GM19328 (cell line): ENCODE measurements at regions not wholly inside any gene's neighbourhood (a gene's known extent, or its start where the extent isn't known, plus 50 kb on each side); places are given as distances from the start of the nearest gene placed in this dataset.

Experiments used
- ATAC-seq: cut with Tn5 transposase; IDR thresholded peaks from one replicate; pipeline ENCODE4 v1.9.1; 2021; ENCODE audit warnings: mild to moderate bottlenecking, moderate library complexity; ENCODE audit not compliant: unreplicated experiment

DNA sequence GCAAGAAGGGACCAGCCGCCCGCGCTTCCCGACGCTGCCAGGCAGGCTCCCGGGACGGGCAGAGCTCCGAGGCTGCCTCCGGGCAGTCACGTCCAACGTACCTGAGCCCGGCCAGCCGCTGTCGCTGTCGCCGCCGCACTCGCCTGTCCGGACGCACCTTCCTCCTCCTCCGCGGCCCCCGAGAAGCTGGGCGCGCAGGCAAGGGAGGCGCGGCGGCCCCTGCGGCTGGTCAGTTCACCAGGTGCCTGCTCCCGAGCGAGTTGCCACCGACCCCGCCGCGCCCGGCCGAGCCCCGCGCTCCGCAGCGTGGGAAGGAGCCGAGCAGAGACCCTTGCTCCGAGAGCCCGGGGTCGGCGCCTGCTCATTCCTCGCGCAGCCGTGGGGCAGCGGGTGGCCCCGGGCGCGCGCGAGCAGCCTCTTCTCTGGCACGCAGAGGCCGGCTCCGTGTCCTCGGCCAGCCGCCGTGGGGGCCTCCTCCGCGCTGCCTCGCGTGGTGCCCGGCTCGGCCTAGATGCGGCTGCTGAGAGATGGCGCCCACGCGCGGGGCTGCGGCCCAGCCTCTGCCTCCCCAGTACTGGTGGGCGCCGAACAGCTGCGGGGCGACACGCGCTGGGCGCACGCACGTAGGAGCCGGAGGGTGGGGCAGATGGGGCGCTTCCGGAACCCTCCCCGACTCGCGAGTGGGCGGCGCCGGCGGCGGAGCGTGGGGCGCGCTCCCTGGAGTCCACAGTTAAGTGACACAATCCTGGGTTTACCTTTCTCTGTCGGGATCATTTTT is 419.4 kb downstream of the UQCRFS1 start:
- no peak for ATAC-seq

DNA sequence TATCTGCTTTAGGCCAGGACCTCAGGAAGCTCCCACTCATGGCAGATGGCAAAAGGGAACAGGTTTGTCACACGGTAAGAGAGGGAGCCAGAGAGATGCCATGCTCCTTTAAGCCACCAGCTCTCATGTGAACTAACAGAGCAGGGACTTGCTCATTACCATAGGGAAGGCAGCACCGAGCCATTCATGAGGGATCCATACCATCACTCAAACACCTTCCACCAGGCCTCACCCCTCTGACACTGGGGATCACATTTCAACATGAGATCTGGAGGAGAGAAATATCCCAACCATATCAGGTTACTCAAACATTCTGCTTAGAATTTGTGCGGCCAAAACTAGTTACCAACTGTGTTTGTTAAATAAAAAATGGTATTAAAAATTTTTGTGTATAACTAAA is 427.0 kb downstream of the UQCRFS1 start:
- ATAC-seq: no peak

DNA sequence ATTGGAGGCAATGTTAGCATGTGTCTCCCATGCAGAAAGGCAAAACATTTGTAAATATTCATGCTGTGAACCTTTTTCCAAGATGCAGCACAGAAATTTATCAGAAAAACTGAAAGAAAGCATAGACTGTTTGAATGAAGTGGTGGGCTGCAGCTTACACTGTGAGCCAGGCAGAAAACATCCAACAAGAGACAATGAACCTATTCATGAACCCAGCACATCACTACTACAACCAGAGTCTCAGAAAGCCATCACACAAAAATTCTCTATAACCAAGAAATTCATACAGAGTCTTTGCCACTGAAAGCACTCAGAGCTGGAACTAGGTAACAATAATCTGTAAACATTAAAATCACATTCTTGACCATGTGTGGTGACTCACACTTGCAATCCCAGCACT is 448.9 kb downstream of the UQCRFS1 start:
- ATAC-seq: no peak

DNA sequence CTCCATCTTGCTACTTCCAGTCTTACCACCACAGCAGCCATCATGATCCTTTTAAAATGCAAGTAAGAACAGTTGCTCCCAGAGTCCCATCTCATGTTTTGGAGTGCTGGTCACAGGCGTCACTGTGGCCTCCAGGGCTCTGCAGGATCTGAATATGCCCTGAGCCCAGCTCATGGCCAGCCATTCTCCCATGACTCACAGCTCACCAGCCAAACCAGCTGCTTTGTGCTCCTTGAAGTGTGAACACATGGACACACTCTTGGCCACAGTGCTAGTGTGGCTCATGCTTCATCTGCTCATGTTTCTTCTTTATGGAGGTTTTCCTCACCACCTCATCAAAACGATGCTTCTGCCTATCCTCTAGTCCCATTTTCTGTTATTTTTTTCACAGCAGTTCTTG is 466.5 kb downstream of the UQCRFS1 start:
- no peak for ATAC-seq

DNA sequence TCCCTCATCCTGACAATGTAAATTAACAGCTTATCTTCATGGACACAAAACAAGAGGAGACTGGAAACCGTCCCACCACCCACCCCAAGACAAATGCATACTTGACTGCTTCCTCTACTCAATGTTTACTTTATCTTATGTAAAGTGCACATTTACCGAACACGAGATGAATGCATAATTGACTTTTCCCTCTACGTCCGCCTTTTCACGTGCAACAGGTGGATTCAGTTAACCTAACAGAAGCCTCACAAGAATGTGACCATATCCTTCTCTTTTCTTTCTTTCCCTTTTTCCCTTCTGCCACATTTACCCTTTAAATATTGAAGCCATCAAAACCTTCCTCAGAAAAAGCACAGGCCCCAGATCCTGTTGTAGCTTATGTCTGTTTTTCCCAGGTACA is 468.0 kb downstream of the UQCRFS1 start:
- no peak for ATAC-seq

DNA sequence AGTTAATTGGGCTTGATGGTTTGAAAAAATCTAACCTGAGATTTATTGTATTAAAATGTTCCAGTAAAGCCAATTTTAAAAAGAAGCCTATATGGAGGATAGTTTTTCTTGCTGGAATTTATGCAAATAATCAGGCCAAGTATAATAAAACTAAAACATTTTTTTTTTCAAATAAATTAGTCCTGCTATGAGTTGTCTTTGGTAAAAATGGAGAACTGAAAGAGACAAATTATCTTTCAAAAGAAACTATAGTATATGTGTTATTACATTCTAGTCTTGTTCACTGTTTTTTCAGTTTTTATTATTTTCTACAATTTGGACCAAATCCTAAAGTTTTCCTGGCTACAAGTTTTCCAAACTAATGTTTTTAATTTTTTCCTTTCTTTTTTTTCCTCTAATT is 468.9 kb downstream of the UQCRFS1 start:
- no peak for ATAC-seq

DNA sequence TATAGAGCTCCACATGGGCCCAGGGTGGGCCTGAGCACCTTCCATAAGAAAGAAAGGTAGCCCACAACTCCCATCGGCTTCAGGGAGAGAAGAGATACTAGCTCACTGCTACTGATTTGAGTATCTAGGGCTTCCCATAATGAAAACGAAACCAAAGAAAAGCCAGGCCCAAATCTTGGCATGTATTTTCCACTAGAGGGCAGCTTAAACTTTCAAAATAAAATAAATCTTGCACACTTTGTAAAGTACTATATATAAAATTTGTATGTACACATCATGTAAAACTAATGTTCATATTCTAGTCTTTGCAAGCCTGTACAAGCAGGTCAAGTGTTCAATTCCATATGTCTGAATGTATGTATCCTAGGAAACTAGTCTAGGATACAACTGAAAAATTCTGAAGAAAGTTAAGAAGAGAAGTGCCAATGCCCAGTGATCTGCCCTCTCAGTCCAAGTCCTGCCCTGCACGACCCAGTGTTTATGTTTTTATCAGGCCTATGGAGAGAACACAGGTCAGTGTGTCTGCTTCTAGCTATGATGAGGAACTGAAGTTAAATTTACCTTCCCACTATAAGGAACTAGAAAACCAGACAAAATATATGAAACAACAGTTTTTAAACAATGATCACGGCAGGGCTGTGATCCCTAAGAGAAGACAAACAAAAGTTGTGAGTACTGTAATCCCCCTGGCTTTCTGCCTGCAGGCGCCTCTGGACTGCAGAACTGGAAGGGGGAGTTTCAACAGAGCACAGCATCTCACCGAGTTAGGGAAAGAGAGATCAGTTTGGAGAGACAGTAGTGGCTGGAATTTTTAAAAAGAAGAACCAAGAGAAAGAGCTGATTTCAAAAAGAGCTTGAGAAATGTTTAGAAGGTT is 475.7 kb downstream of the UQCRFS1 start:
- ATAC-seq: no peak

DNA sequence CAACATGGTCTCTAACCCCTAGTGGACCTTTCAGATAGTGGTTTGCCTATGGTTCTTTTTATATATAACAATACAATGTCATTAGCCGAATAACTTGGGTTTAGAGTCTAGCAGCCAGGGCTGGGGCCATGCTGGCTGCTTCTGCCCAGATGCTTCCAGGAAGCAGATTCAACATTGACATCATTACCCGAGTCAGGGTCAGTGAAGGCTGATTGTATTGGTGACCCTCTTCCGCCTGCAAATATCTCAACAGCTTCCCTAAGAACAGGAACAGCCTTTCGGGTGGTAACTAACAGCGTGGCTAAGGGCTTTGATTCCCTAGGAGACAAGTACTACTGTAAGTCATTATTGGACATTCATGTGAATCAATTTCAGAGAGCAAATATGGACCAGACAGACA is 476.4 kb downstream of the UQCRFS1 start:
- no peak for ATAC-seq

DNA sequence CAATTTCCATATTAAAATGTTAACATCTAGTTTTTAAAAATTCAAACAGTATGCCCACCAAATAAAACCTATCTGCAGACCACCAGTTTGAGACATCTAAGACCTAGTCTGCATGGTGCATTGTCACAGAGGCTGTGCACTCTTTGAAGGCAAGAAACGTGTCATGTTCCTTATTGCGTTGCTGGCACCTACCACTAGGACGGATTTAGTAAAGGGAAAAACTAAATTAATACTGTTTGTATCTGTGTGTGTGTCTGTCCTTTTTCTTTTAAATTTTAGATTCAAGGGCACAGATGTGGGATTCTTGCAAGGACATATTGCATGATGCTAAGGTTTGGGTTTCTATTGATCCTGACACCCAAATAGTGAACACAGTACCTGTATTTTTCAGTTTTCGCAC is 481.4 kb downstream of the UQCRFS1 start:
- no peak for ATAC-seq

DNA sequence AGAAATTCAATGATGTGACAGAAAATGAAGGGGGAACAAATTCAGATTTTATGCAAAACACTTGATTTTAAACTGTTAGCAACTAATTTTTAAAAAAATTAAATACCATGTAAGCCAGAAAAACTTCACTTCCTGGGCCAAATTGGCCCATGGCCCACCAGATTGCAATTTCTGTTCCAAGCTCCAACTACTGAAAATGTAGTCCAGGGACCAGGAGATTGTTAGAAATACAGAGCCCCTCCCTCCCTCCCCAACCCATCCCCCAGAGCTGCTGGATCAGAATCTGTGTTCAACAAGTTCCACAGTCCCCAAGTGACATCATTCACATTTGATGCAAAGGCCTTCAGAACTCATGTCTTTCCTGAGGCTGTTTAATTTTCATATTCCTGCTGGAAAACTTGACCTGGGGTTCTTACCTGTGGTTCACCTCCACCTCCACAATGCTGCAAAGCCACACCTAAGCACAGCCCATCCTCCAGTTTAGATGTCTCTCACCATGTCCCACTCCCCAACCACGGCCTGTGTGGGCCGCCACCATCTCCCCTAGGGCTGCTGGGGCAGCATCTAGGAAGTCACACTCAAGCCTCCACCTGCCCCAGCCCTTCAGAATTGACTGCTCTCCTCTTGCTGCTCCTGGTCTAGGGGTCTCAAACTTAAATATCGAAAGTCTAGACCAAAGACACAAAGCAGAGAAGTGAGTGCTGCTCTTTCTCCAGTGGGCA is 482.0 kb downstream of the UQCRFS1 start:
- no peak for ATAC-seq

DNA sequence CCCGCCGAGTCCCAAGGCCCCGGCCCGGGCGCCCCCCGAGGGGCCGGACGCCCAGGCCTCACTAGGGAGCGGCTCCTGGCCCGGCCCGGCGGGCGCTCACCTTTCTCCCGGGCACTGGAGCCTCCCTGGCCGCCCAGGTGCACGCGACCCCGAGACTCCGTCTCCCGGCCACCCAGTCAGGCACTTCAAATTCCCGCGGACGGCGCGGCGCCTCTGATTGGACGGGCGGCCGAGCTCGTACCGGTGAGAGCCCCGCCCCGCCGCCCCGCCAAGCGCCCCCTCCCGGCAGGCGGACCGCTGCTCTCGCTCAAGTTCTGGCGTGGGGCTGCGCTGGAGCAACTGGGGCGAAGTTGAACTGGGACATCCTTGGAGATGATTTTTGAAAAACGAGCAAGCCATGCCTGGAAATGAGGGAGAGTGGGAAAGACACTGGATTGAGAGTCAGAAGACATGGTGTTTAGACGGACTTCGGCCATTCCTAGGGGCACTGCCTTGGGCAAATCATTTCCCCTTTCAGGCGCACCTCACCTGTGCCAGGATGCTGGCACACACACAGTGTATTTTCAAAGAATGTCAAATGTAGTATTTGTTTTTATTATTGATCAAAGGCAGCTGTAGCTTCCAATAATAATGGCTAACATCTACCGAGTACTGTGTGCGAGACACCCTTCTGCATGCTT is 485.3 kb downstream of the UQCRFS1 start:
- ATAC-seq: no peak

DNA sequence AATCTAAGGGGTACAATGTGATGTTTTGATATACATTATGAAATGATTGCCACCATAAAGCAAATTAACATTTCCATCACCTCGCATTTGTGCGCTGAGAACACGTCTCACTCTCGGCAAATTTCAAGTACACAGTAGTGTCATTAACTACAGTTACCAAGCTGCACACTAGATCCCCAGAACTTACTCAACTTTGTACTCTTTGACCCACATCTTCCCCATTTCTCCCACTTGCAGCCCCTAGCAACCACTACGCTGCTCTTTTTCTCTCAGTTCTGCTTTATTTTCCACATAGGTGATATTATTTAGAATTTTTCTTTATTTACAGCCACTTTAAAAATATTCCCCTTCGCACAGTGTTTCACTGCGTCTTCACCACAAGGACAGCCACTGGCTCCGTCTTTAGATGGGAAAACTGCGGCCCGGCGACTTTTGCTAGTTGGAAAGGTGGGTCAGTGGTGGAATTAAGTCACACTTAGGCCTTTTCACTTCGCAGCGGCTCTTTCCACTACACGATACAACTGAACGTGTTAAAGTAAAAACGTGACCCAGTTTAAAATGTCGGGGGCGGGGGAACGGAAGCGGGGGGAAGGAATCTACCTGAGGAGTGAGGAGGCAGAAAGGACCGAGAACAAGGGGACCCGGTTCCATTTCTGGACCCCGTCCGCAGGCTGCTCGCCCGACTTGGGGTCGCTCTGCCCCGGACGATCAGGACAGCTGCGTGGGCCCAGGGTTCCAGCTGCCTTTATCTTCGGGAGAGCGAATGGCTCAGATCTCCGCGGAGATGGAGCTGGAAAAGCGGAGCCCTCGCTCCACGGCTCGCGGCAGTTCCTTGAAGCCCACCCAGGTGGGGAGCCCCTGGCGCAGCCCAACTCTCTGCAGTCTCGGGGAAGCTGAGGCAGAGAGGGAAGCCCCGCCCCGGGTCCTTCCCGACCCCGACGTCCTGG is 486.1 kb downstream of the UQCRFS1 start:
- ATAC-seq: no peak

DNA sequence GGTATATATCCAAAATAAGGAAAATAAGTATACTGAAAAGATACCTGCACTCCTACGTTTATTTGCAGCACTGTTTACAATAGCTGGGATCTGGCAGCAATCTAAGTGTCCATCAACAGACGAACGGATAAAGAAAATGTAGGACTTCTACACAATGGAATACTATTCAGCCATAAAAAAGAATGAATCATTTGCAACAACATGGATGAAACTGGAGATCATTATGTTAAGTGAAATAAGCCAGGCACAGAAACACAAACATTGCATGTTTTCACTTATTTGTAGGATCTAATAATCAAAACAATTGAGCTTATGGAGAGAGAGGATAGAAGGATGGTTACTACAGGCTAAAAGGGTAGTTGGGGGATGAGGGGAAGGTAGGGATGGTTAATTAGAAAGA is 494.0 kb downstream of the UQCRFS1 start:
- ATAC-seq: no peak

DNA sequence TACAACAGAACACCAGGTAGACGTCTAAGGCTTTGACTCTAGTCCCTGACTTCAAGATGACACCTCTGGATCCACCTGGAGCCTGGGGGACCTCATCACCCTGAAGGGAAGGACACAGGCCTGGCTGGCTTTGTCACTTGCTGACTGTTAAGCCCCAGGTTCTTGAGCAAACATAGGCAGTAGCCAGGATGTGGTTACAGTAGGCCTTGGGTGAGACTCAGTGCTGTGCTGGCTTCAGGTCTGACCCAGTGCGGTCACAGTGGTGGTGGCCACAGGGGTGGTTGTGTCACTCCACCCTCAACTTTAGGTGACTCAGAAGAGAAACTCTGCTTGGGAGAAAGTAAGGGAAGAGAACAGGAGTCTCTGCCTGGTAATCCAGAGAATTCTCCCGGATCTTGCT is 497.8 kb downstream of the UQCRFS1 start:
- no peak for ATAC-seq

DNA sequence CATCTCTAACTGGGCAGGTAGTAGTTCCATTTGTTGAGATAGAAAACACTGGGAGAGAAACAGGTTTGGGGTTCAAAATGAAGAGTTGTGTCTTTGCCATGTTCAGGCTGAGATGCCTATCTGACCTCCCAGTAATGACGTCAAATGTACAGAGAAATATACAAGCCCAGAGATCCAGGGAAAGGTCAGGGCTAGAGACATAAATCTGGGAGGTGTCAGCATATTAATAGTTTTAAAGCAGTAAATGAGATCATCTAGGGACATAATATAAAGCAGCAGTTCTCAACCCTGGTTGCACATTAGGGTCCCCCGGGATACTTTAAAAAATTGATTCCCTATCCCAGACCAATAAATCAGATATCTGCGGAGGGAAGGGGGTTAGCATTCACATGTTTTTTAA is 501.5 kb downstream of the UQCRFS1 start:
- no peak for ATAC-seq

DNA sequence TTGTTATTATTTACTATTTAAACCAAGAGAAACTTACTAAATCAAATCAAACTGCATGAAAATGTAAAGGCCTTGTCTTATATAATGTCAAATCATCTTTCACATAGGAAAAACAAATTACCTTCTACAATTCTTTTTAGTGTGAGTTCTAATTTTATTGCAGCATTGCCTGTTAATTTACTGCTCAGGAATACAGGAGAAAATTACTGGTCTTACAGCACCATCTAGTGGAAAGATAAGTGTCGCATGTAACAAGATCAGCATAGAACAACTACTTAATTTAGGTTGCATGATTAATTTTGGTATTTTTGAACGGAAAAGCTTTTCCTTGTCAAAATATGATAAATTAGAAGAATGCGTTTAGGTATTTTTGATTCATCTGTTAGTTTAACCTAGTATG is 502.7 kb downstream of the UQCRFS1 start:
- no peak for ATAC-seq

DNA sequence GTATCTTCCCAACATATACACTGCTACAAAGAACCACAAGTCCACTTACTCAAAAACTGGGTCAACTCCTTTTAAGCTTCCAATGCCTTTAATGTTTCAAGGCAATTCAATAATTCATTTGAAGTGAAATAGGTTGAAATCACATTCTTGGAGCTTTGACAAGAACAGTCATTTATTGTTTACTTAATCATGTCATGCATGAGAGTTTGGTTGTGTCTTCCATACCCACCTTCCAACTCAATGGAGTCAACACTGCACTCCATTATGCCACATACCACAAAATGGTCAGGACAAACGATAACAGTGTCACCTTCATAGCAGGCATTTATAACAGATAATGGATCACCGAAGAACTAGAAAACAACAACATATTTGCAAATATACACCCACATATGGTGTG is 506.3 kb downstream of the UQCRFS1 start:
- no peak for ATAC-seq

DNA sequence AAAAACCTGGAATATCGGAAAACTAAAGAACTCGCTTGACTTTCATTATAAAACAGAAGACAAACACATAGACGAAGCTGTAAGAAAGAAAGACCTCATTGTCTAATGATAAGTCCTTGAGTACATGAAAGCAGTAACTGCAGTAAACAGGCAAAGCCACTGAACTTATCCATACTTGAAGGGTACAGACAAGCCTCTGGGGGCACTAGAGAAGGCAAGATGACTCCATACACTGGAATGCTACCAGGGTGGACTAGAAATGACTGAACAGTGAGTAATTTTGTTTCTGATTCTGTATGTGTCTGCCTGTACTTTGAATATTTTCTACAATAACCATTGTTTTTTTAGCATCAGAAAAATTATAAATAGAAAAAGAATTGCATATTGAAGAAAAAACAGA is 507.9 kb downstream of the UQCRFS1 start:
- no peak for ATAC-seq

DNA sequence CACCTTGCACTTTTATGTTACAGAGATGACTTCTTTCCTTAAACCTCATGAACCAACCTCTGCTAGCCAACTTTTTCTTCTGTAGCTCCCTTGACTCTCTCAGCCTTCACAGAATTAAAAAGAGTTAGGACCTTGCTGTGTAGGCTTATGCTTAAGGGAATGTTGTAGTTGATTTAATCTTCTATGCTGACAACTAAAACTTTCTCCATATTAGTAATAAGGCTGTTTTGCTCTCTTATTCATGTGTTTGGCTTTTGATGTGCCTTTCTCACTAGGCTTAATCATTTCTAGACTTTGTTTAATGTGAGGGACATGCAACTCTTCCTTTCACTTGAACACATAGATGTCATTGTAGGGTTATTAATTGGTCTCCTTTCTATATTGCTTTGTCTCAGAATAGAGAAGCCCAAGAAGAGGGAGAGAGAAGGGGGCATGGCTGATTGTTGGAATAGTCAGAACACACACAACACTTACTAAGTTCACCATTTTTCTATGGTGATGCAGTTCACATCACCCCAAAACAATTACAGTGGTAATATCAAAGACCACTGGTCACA is 509.5 kb downstream of the UQCRFS1 start:
- ATAC-seq: no peak

DNA sequence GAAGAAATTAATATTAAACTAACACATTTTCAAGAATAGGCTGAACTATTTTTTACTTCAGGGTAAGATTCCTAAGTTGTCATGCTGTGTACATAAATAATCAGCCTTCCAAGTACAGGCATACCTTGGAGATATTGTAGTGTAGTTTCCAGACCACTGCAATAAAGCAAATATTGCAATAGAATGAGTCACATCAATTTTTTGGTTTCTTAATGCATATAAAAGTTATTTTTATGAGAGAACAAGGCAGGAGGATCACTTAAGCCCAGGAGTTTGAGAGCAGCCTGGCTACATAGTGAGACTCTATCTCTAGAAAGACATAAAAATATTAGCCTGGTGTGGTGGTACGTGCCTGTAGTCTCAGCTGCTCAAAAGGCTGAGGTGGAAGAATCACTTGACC is 511.5 kb downstream of the UQCRFS1 start:
- no peak for ATAC-seq
